HG02840 (cell line): ENCODE measurements at regions not wholly inside any gene's neighbourhood (a gene's known extent, or its start where the extent isn't known, plus 50 kb on each side); places are given as distances from the start of the nearest gene placed in this dataset.
"Not testable (repeated sequence)": the region's sequence is repeated elsewhere in the genome, so short reads cannot be mapped to it uniquely, and the experiment has no call there.

Source experiments
- ATAC-seq: cut with Tn5 transposase; IDR thresholded peaks from one replicate; pipeline ENCODE4 v1.9.1; 2021; ENCODE audit warnings: mild to moderate bottlenecking, moderate library complexity, moderate number of reproducible peaks; ENCODE audit not compliant: unreplicated experiment, low FRiP score

DNA sequence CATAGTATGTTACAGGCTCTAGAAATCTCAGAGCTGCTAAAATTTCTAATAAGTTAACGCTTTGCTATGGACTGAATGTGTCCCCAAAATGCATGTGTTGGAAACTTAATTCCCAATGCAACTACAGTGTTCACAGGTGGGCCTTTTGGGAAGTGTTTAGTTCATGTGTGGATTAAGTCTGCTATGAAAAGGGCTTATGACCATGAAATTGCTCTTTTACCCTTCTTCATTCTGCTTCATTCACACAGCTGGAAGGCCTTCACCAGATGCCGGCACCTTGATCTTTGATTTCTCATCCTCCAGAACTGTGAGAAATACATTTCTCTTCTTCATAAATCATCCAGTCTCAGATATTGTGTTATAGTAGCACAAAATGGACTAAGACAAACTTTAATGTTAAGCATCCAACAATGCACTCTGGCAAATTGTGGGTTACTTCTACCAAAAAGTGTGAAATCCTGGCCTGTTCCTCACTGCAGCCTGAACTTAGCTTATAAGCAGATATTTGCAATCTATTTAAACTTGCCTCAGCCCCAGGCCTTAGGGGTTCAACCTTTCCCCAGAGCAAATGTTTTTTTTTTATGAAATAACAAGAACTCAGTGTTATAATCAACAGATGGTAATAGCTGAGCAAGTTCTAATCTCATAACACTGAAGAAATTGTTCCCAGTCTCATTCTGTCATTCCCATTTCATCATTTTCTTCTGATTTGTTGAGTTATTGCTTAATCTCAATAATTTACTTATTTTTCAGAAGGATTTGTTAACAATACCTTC is 523.6 kb downstream of the KIF20B start:
- no peak for ATAC-seq

DNA sequence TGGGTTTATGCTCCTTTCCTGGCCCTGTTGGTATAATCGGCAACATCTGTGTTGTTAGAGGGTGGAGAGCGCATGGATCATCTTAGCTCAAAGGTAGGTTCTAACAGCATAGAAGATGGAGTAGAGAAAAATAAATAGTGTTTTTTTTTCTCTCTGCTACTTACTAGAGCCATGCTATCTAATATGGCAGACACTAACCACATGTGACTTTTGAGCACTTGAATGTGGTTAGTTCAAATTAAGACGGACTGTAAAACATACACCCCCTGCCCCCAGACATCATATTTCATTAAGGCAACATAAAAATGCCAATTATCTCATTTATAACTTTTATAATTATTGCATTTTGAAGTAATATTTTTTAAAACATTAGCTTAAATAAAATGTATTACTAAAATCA is 525.1 kb downstream of the KIF20B start:
- no peak for ATAC-seq

DNA sequence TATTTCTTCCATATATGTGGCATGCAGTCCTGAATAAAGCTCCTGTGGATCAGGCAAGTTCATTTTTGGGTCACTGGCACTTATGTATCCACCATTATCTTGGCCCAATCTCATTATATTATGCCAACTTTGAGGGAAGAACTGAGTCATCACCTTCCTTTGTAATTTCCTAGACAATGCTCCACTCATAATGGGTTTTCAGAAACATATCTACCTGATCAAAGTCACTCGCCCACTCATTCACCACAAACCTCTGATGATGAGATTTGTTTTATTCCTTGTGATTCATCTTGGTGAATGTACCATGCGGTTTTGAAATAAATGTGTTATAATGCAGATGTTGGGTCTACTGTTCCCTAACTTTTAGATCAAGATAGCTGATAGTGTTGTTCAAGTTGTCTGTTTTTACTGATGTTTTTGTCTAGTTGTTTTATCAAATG is 525.8 kb downstream of the KIF20B start:
- no peak for ATAC-seq

DNA sequence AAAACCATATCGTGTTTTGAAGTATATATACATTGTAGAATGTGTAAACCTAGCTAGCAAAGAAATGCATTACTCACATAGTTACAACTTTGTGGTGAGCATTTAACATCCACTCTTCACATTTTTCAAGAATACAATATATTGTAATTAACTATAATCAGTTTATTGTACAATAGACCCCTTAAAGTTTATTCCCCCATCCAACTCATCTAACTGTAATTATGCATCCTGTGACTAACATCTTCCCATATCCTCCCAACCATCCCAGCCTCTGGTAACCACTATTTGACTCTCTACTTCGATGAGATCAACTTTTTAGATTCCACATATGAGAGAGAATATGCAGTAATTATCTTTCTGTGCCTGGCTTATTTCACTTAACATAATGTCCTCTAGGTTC is 526.4 kb downstream of the KIF20B start:
- no peak for ATAC-seq

DNA sequence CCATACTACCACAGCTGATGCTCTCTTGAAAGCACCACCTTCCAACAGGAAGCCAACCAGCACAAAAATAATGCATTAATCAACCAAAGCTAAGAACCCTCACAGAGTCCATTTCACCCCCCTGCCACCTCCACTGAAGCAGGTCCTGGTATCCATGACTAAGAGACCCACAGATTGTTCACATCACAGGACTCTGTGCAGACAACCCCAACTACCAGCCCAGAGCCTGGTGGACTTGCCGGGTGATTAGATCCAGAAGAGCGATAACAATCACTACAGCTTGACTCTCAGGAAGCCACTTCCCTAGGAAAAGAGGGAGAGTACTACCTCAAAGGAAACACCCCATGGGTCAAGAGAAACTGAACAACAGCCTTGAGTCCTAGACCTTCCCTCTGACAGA is 528.1 kb downstream of the KIF20B start:
- ATAC-seq = no peak

DNA sequence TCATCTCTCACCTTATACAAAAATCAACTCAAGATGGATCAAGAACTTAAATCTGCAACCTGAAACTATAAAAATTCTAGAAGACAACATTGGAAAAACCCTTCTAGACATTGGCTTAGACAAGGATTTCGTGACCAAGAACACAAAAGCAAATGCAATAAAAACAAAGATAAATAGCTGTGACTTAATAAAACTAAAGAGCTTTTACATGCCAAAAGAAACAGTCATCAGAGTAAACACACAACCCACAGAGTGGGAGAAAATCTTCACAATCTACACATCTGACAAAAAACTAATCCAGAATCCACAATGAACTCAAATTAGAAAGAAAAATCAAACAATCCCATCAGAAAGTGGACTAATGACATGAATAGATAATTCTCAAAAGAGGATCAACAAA is 532.4 kb downstream of the KIF20B start:
- not testable (repeated sequence) for ATAC-seq

DNA sequence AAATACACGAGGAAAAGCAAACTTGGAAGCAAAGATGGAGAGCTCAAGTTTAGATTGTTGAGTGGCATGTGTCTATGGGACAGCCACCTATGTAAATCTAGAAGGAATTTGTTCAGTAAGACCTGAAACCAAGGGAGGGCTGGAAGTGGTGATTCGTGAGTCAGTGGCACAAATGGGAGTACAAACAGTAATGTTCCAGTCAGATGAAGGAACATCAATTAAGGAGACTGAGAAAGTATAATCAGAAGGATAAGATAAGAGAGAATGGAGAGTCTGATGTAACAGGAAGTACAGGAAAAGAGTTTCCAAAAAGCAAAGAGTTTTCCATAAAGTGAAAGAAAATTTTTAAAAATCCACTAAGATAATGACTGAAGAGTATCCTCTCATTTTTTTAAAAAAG is 544.2 kb downstream of the KIF20B start:
- ATAC-seq = no peak

DNA sequence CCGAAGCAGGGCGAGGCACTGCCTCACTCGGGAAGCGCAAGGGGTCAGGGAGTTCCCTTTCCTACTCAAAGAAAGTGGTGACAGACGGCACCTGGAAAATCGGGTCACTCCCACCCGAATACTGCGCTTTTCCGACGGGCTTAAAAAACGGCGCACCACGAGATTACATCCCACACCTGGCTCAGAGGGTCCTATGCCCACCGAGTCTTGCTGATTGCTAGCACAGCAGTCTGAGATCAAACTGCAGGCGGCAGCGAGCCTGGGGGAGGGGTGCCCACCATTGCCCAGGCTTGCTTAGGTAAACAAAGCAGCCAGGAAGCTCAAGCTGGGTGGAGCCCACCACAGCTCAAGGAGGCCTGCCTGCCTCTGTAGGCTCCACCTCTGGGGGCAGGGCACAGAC is 549.4 kb downstream of the KIF20B start:
- ATAC-seq = not testable (repeated sequence)

DNA sequence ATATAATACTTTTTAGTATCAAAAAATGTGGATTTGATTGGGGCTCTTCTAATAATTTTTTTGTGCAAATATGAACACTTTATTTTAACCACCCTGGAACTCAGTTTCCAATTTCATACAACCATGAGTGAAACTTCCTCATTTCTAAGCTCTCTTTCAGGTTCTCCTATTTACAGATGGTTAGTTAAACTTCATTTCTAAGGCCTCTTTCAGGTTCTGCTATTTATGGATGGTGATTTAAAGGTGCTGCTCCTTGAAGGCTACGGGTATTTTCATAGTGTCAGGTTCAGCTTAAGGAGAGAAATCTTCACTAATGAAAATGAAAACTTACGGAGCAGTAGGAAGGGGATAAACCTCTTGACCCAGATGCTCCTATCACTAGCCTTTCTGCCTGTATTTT is 568.3 kb downstream of the KIF20B start:
- ATAC-seq = no peak

DNA sequence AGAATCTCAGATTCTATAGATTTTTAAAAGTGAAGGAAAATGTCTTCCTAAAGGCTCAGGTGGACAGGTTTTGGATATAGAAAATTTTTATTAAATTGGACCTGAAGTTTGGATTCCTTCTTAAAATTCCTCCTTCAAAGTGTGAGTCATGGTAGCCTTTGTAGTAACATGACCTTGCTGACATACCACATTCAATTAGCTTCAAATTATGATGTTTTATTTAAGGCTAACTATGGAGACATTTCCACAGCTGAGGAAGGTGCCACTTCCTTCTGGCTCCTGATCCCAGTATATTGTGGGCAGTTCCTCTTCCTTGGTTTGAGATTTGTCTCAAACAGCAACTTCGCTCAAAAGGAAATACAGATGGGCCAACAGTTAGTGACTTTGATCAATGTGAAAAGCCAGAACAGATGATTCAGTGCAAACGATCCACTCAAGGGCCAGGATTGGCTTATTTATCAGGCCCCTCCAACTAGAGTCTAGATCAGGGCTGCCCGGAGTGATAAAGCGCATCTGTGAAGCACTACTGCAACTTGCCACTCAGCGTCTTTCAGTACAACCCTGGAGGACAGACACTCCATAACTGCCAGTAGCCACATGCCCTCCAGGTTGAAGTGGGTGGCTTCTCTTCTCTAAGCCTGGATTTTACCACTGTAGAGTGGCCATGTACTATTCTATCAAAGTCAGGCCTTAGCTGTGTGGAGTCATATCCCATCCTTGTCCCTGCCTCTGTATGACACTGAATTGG is 573.5 kb downstream of the KIF20B start:
- no peak for ATAC-seq

DNA sequence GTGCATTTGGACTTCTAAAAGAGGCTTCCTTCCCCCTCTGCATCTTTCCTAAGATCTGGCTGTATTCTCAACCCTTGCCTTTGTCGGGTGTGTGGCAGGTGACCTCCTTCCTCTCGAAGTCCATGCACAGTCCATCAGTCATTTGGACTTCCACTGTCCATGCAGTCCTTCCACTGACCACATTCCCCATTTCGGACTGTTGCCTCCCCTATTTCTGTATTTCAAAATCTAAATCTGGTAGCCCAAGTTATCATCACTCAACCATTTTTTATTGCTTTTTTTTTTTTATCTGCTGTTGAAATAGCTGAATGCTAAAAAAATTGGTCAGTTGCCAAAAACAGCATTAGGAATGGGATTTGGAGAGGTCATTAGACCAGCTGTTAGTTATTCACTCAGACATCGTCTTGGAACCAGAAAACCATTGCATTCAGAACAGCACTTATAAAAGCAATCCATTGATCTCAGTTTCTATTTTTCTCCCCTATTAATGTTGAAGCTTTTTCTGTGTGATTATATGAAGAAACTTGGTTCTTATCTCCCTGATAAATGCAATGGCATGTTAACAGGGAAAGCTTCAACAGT is 575.6 kb downstream of the KIF20B start:
- ATAC-seq = no peak

DNA sequence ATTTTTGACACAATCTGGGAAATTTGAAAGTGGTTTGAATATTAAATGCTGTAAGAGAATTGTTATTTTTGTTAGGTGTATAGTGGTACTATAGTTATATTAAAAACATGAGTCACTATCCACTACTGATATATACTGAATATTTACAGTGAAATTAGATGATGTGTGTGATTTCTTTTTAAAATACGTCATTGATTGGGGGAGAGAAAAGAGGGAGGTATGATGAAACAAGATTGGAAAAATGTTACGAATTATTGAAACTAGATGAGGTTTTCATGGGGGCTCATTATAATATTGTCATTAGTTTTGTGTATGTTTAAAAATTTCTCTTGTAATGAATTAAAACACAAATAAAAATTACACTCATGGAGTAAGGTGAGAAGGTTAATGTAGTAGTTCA is 571.4 kb downstream of the HTR7 start:
- ATAC-seq = no peak

DNA sequence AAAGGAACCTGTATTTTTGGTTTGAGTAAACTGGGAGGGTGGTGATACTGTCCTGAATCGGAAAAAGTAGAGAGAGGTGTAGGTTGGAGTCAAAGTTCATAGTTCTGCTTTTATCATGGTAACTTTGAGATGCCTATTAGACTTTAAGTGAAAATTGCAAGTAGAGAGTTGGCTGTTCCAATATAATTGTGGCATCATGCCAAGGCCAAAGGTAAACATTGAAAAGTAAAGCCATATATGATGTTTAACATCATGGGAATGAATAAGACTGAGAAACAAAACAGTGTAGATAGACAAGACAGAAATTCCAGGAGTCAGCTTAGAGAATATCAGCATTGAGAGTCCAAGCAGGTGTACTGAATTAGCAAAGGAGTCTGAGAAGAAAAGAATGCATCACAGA is 570.9 kb downstream of the HTR7 start:
- ATAC-seq = no peak

DNA sequence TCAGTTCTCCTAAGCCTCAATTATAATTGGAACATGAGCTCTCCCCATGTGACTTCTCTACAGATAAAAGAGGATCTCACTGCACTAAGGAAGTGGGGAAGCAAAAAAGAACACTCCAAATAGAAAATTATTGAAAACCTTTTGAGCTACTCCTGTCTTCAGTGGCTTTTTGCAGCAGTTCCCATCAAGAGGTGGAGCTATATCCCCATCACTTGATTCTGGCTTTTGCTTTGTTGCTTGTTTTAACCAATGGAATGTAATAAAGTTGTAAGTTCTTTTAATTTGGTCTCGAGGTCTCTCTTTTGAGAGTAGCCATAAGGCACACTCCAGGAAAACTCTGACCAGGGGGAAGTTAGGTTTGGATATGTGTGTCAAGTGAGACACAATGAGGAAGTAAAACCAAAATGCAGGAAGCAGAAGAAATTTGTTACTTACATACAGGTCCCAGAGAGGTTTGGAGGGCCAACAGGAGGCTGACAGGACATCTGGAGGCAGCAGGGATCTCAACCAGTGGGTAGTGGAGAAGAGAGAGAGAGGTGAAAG is 569.4 kb downstream of the HTR7 start:
- ATAC-seq = no peak

DNA sequence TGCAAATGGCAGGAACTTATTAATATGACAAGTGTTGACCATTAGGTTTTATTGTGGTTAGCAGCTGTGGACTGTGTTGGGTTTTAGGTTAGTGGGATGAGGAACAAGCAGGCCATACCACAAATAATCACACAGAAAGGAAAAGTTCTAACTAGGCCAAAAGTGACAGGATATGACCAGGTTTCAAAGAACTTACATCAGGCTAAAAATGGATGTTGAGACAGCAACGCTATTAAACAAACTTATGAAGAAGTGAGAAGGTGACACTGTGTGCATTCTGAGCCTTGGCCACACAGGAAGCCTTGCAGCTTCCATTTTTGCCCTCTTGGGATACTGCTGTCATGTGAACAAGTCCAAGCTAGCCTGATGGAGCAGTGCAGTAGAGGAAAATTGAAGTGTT is 568.8 kb downstream of the HTR7 start:
- no peak for ATAC-seq

DNA sequence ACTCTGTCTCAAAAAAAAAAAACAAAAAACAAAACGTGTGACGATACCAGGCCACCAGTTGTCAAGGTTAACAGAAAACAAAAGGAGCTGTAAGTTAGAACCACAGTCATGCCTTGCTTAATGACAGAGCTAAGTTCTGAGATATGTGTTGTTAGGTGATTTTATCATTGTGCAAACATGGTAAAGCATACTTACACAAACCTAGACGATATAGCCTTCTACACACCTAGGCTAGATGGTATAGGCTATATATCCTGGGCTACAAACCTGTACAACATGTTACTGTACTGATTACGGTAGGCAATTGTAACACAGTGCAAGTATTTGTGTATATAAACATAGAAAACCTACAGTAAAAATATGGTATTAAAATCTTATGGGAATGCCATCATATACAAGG is 564.2 kb downstream of the HTR7 start:
- ATAC-seq = no peak

DNA sequence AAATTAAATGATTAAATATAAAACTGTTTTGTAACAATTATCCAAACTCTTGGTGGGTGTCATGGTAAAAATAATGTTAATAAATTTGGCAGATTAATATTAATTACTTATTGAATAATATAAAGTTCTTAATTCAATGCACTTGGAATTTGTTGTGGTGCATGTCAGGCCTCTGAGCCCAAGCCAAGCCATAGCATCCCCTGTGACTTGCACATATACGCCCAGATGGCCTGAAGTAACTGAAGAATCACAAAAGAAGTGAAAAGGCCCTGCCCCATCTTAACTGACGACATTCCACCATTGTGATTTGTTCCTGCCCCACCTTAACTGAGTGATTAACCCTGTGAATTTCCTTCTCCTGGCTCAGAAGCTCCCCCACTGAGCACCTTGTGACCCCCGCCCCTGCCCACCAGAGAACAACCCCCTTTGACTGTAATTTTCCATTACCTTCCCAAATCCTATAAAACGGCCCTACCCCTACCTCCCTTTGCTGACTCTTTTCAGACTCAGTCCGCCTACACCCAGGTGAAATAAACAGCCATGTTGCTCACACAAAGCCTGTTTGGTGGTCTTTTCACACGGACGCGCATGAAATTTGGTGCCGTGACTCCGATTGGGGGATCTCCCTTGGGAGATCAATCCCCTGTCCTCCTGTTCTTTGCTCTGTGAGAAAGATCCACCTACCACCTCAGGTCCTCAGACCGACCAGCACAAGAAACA is 562.9 kb downstream of the HTR7 start:
- not testable (repeated sequence) for ATAC-seq

DNA sequence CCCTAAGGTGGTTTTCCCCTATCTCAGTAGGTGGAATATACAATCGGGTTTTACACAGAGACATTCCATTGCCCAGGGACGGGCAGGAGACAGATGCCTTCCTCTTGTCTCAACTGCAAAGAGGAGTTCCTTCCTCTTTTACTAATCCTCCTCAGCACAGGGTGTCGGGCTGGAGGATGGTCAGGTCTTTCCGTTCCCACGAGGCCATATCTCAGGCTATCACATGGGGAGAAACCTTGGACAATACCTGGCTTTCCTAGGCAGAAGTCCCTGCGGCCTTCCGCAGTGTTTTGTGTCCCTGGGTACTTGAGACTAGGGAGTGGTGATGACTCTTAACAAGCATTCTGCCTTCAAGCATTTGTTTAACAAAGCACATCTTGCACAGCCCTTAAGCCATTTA is 555.8 kb downstream of the HTR7 start:
- not testable (repeated sequence) for ATAC-seq

DNA sequence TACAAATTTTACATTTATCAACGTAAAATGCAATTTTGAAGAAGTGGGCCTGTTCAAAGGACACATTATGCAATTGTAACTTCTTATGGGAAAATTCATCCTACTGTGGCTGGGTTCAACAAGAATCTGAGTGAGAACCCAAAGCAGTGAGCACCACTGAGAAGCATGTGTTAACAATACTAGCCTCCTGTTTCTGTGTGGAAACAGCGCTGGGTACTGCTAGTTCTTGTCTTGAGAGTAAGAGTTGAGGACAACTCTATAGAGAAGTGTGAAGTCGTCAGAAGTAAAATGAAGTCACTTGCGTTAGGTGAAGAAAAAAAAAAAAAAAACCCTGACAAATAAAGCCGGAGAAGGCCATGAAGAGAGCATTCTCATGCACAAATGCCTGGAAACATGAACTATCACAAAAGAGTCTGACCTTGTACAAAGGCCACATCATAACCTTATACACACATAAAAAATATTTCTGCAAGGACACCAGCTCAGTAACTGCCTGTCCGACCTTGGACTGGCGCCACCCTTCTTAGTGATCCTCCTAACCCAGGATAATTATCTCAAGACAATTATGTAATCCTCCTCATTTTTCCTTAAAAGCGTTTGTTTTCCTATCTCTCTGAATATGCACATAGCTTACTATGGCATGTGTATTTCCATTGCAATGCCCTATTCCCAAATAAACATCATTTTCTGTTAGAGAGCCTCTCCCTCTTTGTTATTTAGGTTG is 554.9 kb downstream of the HTR7 start:
- ATAC-seq = no peak

DNA sequence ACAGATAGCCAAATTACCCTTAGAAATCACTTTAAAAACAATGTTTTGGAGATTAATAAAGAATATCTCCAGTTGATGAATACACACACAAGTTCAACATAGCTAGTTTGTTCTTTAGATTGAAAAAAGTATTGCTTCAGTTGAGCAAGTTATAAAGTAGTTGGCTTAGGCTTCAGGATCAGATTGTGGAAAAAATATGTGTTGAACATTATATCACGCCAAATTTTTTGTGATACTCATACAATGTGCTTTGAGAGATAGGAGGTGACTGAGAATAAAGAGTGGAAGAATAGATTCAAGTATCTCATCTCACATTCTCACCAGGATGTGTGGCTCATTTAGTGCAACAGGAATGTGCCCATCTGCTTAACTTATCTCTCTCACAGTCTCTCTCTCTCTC is 553.3 kb downstream of the HTR7 start:
- no peak for ATAC-seq
